Esophagus squamous epithelium (tissue), 4 donors: ENCODE measurements at regions not wholly inside any gene's neighbourhood (a gene's known extent, or its start where the extent isn't known, plus 50 kb on each side); places are given as distances from the start of the nearest gene placed in this dataset.

Experiments
- CTCF ChIP-seq, 6 experiments: fragments of 450-650 bp in 4 of 6; fragments of 200-600 bp in 2 of 6; sonication (generic) in 2 of 6; IDR thresholded peaks; one replicate each; pipeline ENCODE4 v1.5.1; 2016 to 2019; ENCODE audit warnings: antibody characterized with exemption in 6 of 6, mild to moderate bottlenecking in 4 of 6, moderate library complexity in 4 of 6
- POLR2A ChIP-seq, 4 donors: fragments of 450-650 bp; IDR thresholded peaks; one replicate each; pipeline ENCODE4 v1.6.1; 2017; ENCODE audit warnings: antibody characterized with exemption in 4 of 4, mild to moderate bottlenecking in 4 of 4, moderate library complexity in 3 of 4

- no peak for TF ChIP-seq CTCF (IDR thresholded peaks at IDR 0.05)
- TF ChIP-seq POLR2A (IDR thresholded peaks at IDR 0.05) = no peak
Observed at GRCh38 chr13:105788530-105788929, 746.9 kb downstream of the EFNB2 start.
